GM12878 (cell line): ENCODE measurements at regions not wholly inside any gene's neighbourhood (a gene's known extent, or its start where the extent isn't known, plus 50 kb on each side); places are given as distances from the start of the nearest gene placed in this dataset.

ENCODE experiments used
- ATAC-seq: fragments of 200-7000 bp; cut with Tn5 transposase; 3 replicates; pipeline ENCODE4 v1.9.1; 2020; ENCODE audit warnings: mild to moderate bottlenecking, moderate library complexity
- BruUV-seq: library from RNA; stranded (reverse); fragments of 400-500 nt; replicated peaks from 2 replicates; lab custom pipeline; 2021; lab: Mats Ljungman, UMichigan
- CTCF ChIA-PET: fragments of 300-600 bp; sonication (Branson Sonifier 250); formaldehyde crosslinking; extraction: SDS; loops from one replicate; lab custom pipeline; 2021; ENCODE audit warnings: inconsistent platforms; lab: Yijun Ruan, JAX
- POLR2A ChIA-PET: fragments of 350-600 bp; formaldehyde crosslinking; extraction: SDS; loops from one replicate; lab custom pipeline; 2021; ENCODE audit warnings: inconsistent platforms; lab: Charles Lee
- RAD21 ChIA-PET: fragments of 300-600 bp; sonication (Branson Sonifier 250); formaldehyde crosslinking; loops from one replicate; lab custom pipeline; 2023; ENCODE audit warnings: antibody characterized with exemption; ENCODE audit not compliant: unreplicated experiment; lab: Charles Lee
- SMC1A ChIA-PET: fragments of 300-600 bp; sonication (Branson Sonifier 250); formaldehyde crosslinking; loops from one replicate; lab custom pipeline; 2023; ENCODE audit not compliant: unreplicated experiment, uncharacterized antibody; lab: Charles Lee
- DNase-seq: peaks from one replicate; pipeline ENCODE4 v3.0.0-alpha.2; 2011; ENCODE audit warnings: low read depth, low spot score
- FAIRE-seq: peaks from 3 replicates; lab custom pipeline; 2011; peaks lifted over from hg19 to GRCh38; lab: Jason Lieb, UNC
- H2AFZ ChIP-seq: 2 replicates; pipeline ENCODE4 v1.6.0; 2011; ENCODE audit warnings: low read depth, low read length, control low read depth; ENCODE audit not compliant: control insufficient read depth
- H3K27ac ChIP-seq: 2 replicates; pipeline ENCODE4 v1.5.1; 2011; ENCODE audit warnings: control low read depth; ENCODE audit not compliant: control insufficient read depth, insufficient read depth
- H3K27me3 ChIP-seq, 2 experiments: replicated peaks in 1 of 2; 2 replicates each; pipeline versions ENCODE4 v1.6.0 to v1.6.1; 2011; ENCODE audit warnings: low read length in 1 of 2; ENCODE audit not compliant: control insufficient read depth in 2 of 2, insufficient read depth in 2 of 2
- H3K36me3 ChIP-seq, 2 experiments: 2 replicates each; pipeline ENCODE4 v1.5.1; 2011; ENCODE audit warnings: low read length in 1 of 2; ENCODE audit not compliant: control insufficient read depth in 2 of 2, insufficient read depth in 2 of 2
- H3K4me1 ChIP-seq: 2 replicates; pipeline ENCODE4 v1.6.1; 2011; ENCODE audit warnings: mild to moderate bottlenecking, low read length, moderate library complexity, mixed read lengths; ENCODE audit not compliant: control insufficient read depth, insufficient read depth
- H3K4me2 ChIP-seq: 2 replicates; pipeline ENCODE4 v1.6.0; 2011; ENCODE audit warnings: control low read depth; ENCODE audit not compliant: control insufficient read depth, insufficient read depth
- H3K4me3 ChIP-seq: fragments of 200-600 bp; sonication (generic); 2 replicates; pipeline ENCODE4 v1.5.1; 2016
- H3K79me2 ChIP-seq: 2 replicates; pipeline ENCODE4 v1.6.0; 2011; ENCODE audit warnings: low read length; ENCODE audit not compliant: control insufficient read depth, insufficient read depth
- H3K9ac ChIP-seq: 2 replicates; pipeline ENCODE4 v1.8.0; 2011; ENCODE audit warnings: low read length, control low read depth, mixed read lengths; ENCODE audit not compliant: control insufficient read depth, insufficient read depth
- H3K9me3 ChIP-seq: replicated peaks from 3 replicates; pipeline ENCODE4 v1.5.1; 2011; ENCODE audit warnings: mild to moderate bottlenecking, low read length; ENCODE audit not compliant: control insufficient read depth, insufficient read depth
- H4K20me1 ChIP-seq: 2 replicates; pipeline ENCODE4 v1.6.0; 2011; ENCODE audit not compliant: control insufficient read depth, insufficient read depth
- BRCA1 ChIP-seq: IDR thresholded peaks from 2 replicates; pipeline ENCODE4 v1.6.1; 2011; ENCODE audit warnings: low read depth, low read length, improper control_type of control experiment
- EZH2 ChIP-seq: IDR thresholded peaks from 2 replicates; pipeline ENCODE4 v1.6.1; 2012; ENCODE audit warnings: low read depth, mild to moderate bottlenecking, control low read depth, inconsistent platforms, low read length, borderline replicate concordance; ENCODE audit not compliant: control insufficient read depth
- IRF4 ChIP-seq: IDR thresholded peaks from 2 replicates; pipeline ENCODE4 v1.6.1; 2011; ENCODE audit warnings: low read depth, low read length
- MEF2B ChIP-seq: fragments of 450-650 bp; IDR thresholded peaks from 2 replicates; pipeline ENCODE4 v1.6.1; 2018; ENCODE audit warnings: mild to moderate bottlenecking, moderate library complexity; ENCODE audit not compliant: partially characterized antibody, poor library complexity, severe bottlenecking
- STAT1 ChIP-seq: fragments of 450-650 bp; conservative IDR thresholded peaks from 2 replicates; pipeline ENCODE4 v1.6.1; 2014; ENCODE audit warnings: antibody characterized with exemption, mild to moderate bottlenecking
- WGBS: methylation state at CpG from one replicate; pipeline ENCODE4 v1.1.6; 2016; ENCODE audit warnings: low lambda C conversion rate; ENCODE audit not compliant: insufficient replicate concordance, insufficient coverage; ENCODE audit errors: missing lambda C conversion rate; 5-methylcytosine and 5-hydroxymethylcytosine counted together
- in situ Hi-C: fragments of 300-500 bp; cut with MboI; formaldehyde crosslinking; loops from 9 replicates; pipeline ENCODE4 v1.14.3; 2018; ENCODE audit warnings: mixed read lengths
- intact Hi-C: fragments of 100-400 bp; cut with micrococcal nuclease; formaldehyde crosslinking; loops from one replicate; pipeline ENCODE4 v1.14.2; 2022; ENCODE audit not compliant: unreplicated experiment
- TF ChIP-seq, protein P1 (sequence below): IDR thresholded peaks from 2 replicates; pipeline ENCODE4 v1.6.1; 2012; ENCODE audit warnings: mild to moderate bottlenecking, low read depth, low read length
- TF ChIP-seq, protein P2 (sequence below): IDR thresholded peaks from 2 replicates; pipeline ENCODE4 v1.6.1; 2011; ENCODE audit warnings: low read depth, mild to moderate bottlenecking, low read length, moderate library complexity, borderline replicate concordance; ENCODE audit errors: extremely low read depth
- TF ChIP-seq, protein P3 (sequence below): fragments of 450-650 bp; IDR thresholded peaks from 2 replicates; pipeline ENCODE4 v1.6.1; 2016; ENCODE audit warnings: mild to moderate bottlenecking, moderate library complexity, borderline replicate concordance

DNA sequence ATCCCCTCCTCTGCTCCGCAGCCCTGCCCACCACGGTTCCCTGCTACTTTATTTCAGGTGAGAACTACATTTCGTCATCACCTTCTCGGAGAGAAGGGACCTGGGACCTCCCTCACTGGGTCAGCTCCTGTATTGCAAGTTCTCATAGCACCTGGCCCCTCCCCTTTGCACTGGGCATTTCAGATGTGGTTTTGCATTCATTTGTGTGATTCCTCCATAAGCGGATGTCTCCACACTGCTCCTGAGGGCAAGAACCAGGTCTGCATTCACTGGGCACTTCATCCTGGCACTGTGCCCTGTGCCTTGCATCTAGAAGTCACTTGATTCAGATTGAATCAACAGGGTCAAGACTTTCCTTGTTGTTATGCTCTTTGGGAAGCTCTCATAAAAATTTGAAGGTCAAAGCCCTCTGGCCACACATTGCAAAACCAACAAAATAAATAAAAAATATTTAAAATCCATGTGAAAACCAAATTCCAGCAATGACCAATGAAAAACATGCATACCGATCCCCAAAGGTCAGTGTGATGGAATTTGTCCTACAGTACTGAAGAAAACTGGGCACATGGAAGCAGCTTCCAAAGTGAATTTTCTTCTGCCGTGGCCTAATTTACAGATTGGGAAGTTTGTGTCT, 89.1 kb upstream of the F13A1 start:
- DNase-seq (no peak), ATAC-seq (no peak), FAIRE-seq (no peak)
- H2AFZ ChIP-seq = no peak overlapping the region
- POLR2A ChIA-PET = no interaction called here
- no TSS peak for BruUV-seq
- intact Hi-C loops = loop anchor here (5.0 kb wide), 2 partner anchors 83 to 178 kb away; partner anchors contain the start of gene LY86
- no peak overlapping the region for H3K4me3 ChIP-seq
- SMC1A ChIA-PET = interaction anchor here (0.8 to 6.7 kb wide), 4 partner anchors 13 to 50 kb away, joined by 3 to 167 read pairs (median 12); no protein-coding TSS in a partner anchor
- H4K20me1 ChIP-seq = no peaks in the 10 kb centered on the region
- CTCF ChIA-PET = interaction anchor here (0.6 to 1.0 kb wide), 4 partner anchors 12 to 162 kb away, joined by 3 to 4 read pairs (median 4); no protein-coding TSS in a partner anchor
- H3K9ac ChIP-seq = no peak overlapping the region
- WGBS = 68% methylated on average over 7 of the region's 7 CpGs
- no peak overlapping the region for H3K27ac ChIP-seq
- no peaks in the 10 kb centered on the region for H3K79me2 ChIP-seq
- RAD21 ChIA-PET = interaction anchor here (1.2 kb wide), 1 partner anchor 11 kb away, joined by 4 read pairs; no protein-coding TSS in a partner anchor
- H3K9me3 ChIP-seq = no peaks in the 10 kb centered on the region
- H3K4me2 ChIP-seq = no peak overlapping the region
- no peaks in the 10 kb centered on the region for H3K36me3 ChIP-seq
- H3K27me3 ChIP-seq = no peaks in the 10 kb centered on the region
- TF ChIP-seq MEF2B (no peak), BRCA1 (no peak), STAT1 (no peak), IRF4 (no peak), EZH2 (no peak)
- TF ChIP-seq, protein P1, sequence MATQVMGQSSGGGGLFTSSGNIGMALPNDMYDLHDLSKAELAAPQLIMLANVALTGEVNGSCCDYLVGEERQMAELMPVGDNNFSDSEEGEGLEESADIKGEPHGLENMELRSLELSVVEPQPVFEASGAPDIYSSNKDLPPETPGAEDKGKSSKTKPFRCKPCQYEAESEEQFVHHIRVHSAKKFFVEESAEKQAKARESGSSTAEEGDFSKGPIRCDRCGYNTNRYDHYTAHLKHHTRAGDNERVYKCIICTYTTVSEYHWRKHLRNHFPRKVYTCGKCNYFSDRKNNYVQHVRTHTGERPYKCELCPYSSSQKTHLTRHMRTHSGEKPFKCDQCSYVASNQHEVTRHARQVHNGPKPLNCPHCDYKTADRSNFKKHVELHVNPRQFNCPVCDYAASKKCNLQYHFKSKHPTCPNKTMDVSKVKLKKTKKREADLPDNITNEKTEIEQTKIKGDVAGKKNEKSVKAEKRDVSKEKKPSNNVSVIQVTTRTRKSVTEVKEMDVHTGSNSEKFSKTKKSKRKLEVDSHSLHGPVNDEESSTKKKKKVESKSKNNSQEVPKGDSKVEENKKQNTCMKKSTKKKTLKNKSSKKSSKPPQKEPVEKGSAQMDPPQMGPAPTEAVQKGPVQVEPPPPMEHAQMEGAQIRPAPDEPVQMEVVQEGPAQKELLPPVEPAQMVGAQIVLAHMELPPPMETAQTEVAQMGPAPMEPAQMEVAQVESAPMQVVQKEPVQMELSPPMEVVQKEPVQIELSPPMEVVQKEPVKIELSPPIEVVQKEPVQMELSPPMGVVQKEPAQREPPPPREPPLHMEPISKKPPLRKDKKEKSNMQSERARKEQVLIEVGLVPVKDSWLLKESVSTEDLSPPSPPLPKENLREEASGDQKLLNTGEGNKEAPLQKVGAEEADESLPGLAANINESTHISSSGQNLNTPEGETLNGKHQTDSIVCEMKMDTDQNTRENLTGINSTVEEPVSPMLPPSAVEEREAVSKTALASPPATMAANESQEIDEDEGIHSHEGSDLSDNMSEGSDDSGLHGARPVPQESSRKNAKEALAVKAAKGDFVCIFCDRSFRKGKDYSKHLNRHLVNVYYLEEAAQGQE = no peak
- TF ChIP-seq, protein P2, sequence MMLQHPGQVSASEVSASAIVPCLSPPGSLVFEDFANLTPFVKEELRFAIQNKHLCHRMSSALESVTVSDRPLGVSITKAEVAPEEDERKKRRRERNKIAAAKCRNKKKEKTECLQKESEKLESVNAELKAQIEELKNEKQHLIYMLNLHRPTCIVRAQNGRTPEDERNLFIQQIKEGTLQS = no peak
- TF ChIP-seq, protein P3, sequence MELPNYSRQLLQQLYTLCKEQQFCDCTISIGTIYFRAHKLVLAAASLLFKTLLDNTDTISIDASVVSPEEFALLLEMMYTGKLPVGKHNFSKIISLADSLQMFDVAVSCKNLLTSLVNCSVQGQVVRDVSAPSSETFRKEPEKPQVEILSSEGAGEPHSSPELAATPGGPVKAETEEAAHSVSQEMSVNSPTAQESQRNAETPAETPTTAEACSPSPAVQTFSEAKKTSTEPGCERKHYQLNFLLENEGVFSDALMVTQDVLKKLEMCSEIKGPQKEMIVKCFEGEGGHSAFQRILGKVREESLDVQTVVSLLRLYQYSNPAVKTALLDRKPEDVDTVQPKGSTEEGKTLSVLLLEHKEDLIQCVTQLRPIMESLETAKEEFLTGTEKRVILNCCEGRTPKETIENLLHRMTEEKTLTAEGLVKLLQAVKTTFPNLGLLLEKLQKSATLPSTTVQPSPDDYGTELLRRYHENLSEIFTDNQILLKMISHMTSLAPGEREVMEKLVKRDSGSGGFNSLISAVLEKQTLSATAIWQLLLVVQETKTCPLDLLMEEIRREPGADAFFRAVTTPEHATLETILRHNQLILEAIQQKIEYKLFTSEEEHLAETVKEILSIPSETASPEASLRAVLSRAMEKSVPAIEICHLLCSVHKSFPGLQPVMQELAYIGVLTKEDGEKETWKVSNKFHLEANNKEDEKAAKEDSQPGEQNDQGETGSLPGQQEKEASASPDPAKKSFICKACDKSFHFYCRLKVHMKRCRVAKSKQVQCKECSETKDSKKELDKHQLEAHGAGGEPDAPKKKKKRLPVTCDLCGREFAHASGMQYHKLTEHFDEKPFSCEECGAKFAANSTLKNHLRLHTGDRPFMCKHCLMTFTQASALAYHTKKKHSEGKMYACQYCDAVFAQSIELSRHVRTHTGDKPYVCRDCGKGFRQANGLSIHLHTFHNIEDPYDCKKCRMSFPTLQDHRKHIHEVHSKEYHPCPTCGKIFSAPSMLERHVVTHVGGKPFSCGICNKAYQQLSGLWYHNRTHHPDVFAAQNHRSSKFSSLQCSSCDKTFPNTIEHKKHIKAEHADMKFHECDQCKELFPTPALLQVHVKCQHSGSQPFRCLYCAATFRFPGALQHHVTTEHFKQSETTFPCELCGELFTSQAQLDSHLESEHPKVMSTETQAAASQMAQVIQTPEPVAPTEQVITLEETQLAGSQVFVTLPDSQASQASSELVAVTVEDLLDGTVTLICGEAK = no peak
- peaks cover 22% of the 10 kb centered on the region for H3K4me1 ChIP-seq
- in situ Hi-C loops = loop anchor here (5.0 kb wide), 1 partner anchor 77 kb away; no protein-coding TSS in a partner anchor
